PFSK-1 (cell line): ENCODE measurements at regions not wholly inside any gene's neighbourhood (a gene's known extent, or its start where the extent isn't known, plus 50 kb on each side); places are given as distances from the start of the nearest gene placed in this dataset.

ENCODE experiments used
- FOXP2 ChIP-seq: optimal IDR thresholded peaks from 2 replicates; pipeline ENCODE3; 2011; ENCODE audit warnings: borderline replicate concordance, control low read depth, inconsistent platforms; ENCODE audit not compliant: insufficient read depth; ENCODE audit errors: extremely low read length, extremely low read depth
- POLR2AphosphoS5 ChIP-seq: IDR thresholded peaks from 2 replicates; pipeline ENCODE4 v1.6.1; 2012; ENCODE audit warnings: low read depth, mild to moderate bottlenecking, control low read depth, low read length, moderate library complexity
- REST ChIP-seq, 2 experiments: IDR thresholded peaks; 2 replicates each; pipeline versions ENCODE4 v1.6.1 to v1.8.0; 2011 to 2012; ENCODE audit warnings: low read depth in 2 of 2, low read length in 2 of 2, control low read depth in 1 of 2, inconsistent platforms in 1 of 2, mild to moderate bottlenecking in 1 of 2, moderate library complexity in 1 of 2; ENCODE audit not compliant: insufficient read depth in 1 of 2
- SIN3A ChIP-seq: IDR thresholded peaks from 2 replicates; pipeline ENCODE4 v1.6.1; 2012; ENCODE audit warnings: mild to moderate bottlenecking, low read length, moderate library complexity, borderline replicate concordance; ENCODE audit not compliant: insufficient read depth
- TAF1 ChIP-seq: IDR thresholded peaks from 2 replicates; pipeline ENCODE4 v1.6.1; 2012; ENCODE audit warnings: low read length, control low read depth, borderline replicate concordance; ENCODE audit not compliant: insufficient read depth

GRCh38 chr9:13386316-13386715 lies 106.8 kb upstream of the MPDZ start:
- TF ChIP-seq POLR2AphosphoS5 (no peak), FOXP2 (no peak), SIN3A (no peak), TAF1 (no peak), REST (IDR thresholded peaks at IDR 0.05; ENCODE audit: insufficient read depth in 1 of 2, low read depth in 2 of 2, low read length in 2 of 2) (no peak)

- TF ChIP-seq REST (IDR thresholded peaks at IDR 0.05; ENCODE audit: insufficient read depth in 1 of 2, low read depth in 2 of 2, low read length in 2 of 2): no peak
- TF ChIP-seq SIN3A: no peak
- TF ChIP-seq FOXP2: no peak
- TF ChIP-seq TAF1: no peak
- no peak for TF ChIP-seq POLR2AphosphoS5
These were observed 104.4 kb upstream of the MPDZ start for GRCh38 chr9:13383855-13384254.

GRCh38 chr9:13383216-13383615 lies 103.7 kb upstream of the MPDZ start:
- no peak for TF ChIP-seq POLR2AphosphoS5
- TF ChIP-seq FOXP2: no peak
- TF ChIP-seq REST (IDR thresholded peaks at IDR 0.05; ENCODE audit: insufficient read depth in 1 of 2, low read depth in 2 of 2, low read length in 2 of 2): no peak
- TF ChIP-seq TAF1: no peak
- no peak for TF ChIP-seq SIN3A

GRCh38 chr9:13382595-13382994 lies 103.1 kb upstream of the MPDZ start:
- TF ChIP-seq FOXP2 (no peak), POLR2AphosphoS5 (no peak), REST (IDR thresholded peaks at IDR 0.05; ENCODE audit: insufficient read depth in 1 of 2, low read depth in 2 of 2, low read length in 2 of 2) (no peak), SIN3A (no peak), TAF1 (no peak)

- TF ChIP-seq TAF1: no peak
- TF ChIP-seq POLR2AphosphoS5: no peak
- TF ChIP-seq REST (IDR thresholded peaks at IDR 0.05; ENCODE audit: insufficient read depth in 1 of 2, low read depth in 2 of 2, low read length in 2 of 2): no peak
- no peak for TF ChIP-seq SIN3A
- no peak for TF ChIP-seq FOXP2
These were observed 101.4 kb upstream of the MPDZ start for GRCh38 chr9:13380903-13381302.
